H1 (cell line): ENCODE measurements at regions not wholly inside any gene's neighbourhood (a gene's known extent, or its start where the extent isn't known, plus 50 kb on each side); places are given as distances from the start of the nearest gene placed in this dataset.

ENCODE experiments used
- NANOG ChIP-seq: IDR thresholded peaks from 2 replicates; pipeline ENCODE4 v1.6.1; 2011; ENCODE audit warnings: low read length, low read depth, mild to moderate bottlenecking, inconsistent platforms; ENCODE audit not compliant: insufficient read depth, poor library complexity, severe bottlenecking
- YY1 ChIP-seq: IDR thresholded peaks from 2 replicates; pipeline ENCODE4 v1.6.1; 2011; ENCODE audit warnings: low read depth, mild to moderate bottlenecking, low read length

- no peak for TF ChIP-seq NANOG
- no peak for TF ChIP-seq YY1
These were observed 59.0 kb upstream of the ST6GALNAC3 start (continued) for GRCh38 chr1:76015478-76016103.
